ENCODE measurements at regions not wholly inside any gene's neighbourhood (a gene's known extent, or its start where the extent isn't known, plus 50 kb on each side); places are given as distances from the start of the nearest gene placed in this dataset.
A peak's percentile ranks its signal among the peaks of the same experiment; 100 is the strongest.

GRCh38 chr9:13358128-13358527 is 78.6 kb upstream of the MPDZ start:
- no peak overlapping the region for H3K4me3 ChIP-seq (ENCODE audit: low read depth, low read length)
- POLR2A ChIA-PET, result no interaction called here
- no peak for TF ChIP-seq CTCF (IDR thresholded peaks at IDR 0.05; ENCODE audit: insufficient read depth, low read length, missing control alignments)
- CTCF ChIA-PET, result interaction anchor here (0.7 to 1.5 kb wide), 4 partner anchors 70 to 996 kb away, joined by 3 to 7 read pairs (median 4); no protein-coding TSS in a partner anchor
- DNase-seq (ENCODE audit: low read depth, low spot score), result peak; percentile 63

DNA sequence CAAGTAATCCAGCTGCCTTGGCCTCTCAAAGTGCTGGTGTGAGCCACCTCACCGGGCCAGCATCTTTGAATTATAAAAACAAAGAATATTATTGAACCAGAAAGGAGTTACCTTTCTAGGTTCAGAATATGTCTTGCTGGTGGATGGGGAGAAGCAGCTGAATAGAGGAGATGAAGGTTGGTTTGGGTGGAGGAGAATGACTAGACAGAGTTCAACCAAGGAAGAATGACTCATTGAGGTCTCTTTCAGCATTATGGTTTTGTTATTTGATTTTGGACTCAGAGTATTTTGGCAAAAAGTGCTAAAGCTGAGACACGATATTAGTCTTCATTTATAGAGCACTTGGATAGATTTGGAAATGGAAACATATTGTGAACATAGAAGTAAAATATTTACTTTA is 75.2 kb upstream of the MPDZ start:
- DNase-seq (ENCODE audit: low read depth, low spot score), result no peak
- no peak for TF ChIP-seq CTCF (IDR thresholded peaks at IDR 0.05; ENCODE audit: insufficient read depth, low read length, missing control alignments)
- no peak overlapping the region for H3K4me3 ChIP-seq (ENCODE audit: low read depth, low read length)
- CTCF ChIA-PET, result interaction anchor here (0.9 to 1.3 kb wide), 2 partner anchors 73 to 1073 kb away, joined by 4 read pairs; no protein-coding TSS in a partner anchor
- POLR2A ChIA-PET, result no interaction called here

DNA sequence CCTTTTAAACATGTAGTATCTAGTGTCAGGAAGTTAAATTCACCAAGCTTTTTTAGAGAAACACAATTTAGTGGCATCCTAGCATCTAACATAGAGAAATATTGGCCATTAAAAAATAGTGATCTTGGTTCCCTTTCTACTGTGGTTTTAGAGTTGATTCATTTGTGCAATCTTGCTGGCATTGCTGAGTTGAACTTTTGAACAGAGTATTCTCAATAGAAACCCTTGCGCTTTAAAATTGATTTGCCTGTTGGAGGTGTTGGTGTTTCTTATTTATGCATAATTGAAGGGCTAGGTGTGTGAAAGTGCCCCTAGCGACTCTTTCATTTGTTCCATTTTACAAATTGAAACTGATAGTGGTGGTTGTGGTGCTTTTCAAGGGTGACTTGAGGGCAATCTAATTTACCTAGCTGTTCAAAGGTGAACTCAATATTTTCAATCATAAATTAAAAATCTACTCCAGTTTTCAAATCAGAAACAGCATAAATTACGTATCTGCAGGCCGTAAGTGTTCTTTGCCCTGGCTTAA is 73.0 kb upstream of the MPDZ start:
- no peak for TF ChIP-seq CTCF (IDR thresholded peaks at IDR 0.05; ENCODE audit: insufficient read depth, low read length, missing control alignments)
- no peak for DNase-seq (ENCODE audit: low read depth, low spot score)
- ChIA-PET CTCF (interaction anchor here (0.6 to 2.5 kb wide), 17 partner anchors 8 to 1077 kb away, joined by 3 to 9 read pairs (median 4); no protein-coding TSS in a partner anchor), POLR2A (no interaction called here)
- no peak overlapping the region for H3K4me3 ChIP-seq (ENCODE audit: low read depth, low read length)

- TF ChIP-seq CTCF (IDR thresholded peaks at IDR 0.05; ENCODE audit: insufficient read depth, low read length, missing control alignments), result peak; percentile 24
- POLR2A ChIA-PET, result no interaction called here
- no peak for DNase-seq (ENCODE audit: low read depth, low spot score)
- H3K4me3 ChIP-seq (ENCODE audit: low read depth, low read length), result no peak overlapping the region
- CTCF ChIA-PET, result interaction anchor here (0.6 to 2.5 kb wide), 24 partner anchors 9 to 1082 kb away, joined by 3 to 19 read pairs (median 4); no protein-coding TSS in a partner anchor
These were observed 72.4 kb upstream of the MPDZ start for GRCh38 chr9:13351778-13352386.

DNA sequence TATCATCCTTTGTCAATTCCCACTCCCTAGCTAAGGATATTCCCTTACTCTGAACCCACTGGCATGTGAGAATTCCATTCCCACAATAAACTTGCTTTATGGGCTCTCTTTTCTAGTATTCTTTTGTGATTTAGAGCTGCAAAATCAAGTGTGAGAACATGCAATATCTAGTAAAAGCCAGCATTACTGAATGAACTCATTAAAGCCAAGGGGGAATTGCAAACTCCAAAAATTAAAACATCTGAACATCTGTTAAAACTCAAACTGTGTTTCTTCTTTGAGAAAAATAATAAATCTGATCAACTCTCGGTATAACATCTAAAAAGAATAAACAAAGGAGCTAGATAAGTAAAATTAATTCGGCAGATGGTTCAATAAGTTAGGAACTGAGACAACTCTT is 53.1 kb upstream of the MPDZ start:
- CTCF ChIA-PET, result interaction anchor here (0.9 kb wide), 1 partner anchor 12 kb away, joined by 3 read pairs; no protein-coding TSS in a partner anchor
- no peak overlapping the region for H3K4me3 ChIP-seq (ENCODE audit: low read depth, low read length)
- no peak for DNase-seq (ENCODE audit: low read depth, low spot score)
- TF ChIP-seq CTCF (IDR thresholded peaks at IDR 0.05; ENCODE audit: insufficient read depth, low read length, missing control alignments), result no peak
- POLR2A ChIA-PET, result no interaction called here

- TF ChIP-seq CTCF (IDR thresholded peaks at IDR 0.05; ENCODE audit: insufficient read depth, low read length, missing control alignments), result no peak
- POLR2A ChIA-PET, result no interaction called here
These were observed 51.8 kb upstream of the MPDZ start for GRCh38 chr9:13331320-13331719.

More at GRCh38 chr9:13331320-13331719, 51.8 kb upstream of the MPDZ start:
- CTCF ChIA-PET, result no interaction called here
- H3K4me3 ChIP-seq (ENCODE audit: low read depth, low read length), result no peak overlapping the region
- DNase-seq (ENCODE audit: low read depth, low spot score), result no peak

Data from AG04449 (cell line).